ENCODE measurements at regions not wholly inside any gene's neighbourhood (a gene's known extent, or its start where the extent isn't known, plus 50 kb on each side); places are given as distances from the start of the nearest gene placed in this dataset.

GRCh38 chr1:82453511-82454185 is 652.9 kb downstream of the ADGRL2 start:
- TF ChIP-seq CTCF (IDR thresholded peaks at IDR 0.05), result no peak
- TF ChIP-seq POLR2A (IDR thresholded peaks at IDR 0.05), result no peak

Measured in Peyer's patch (tissue), 4 donors.